H9 (cell line): ENCODE measurements at regions not wholly inside any gene's neighbourhood (a gene's known extent, or its start where the extent isn't known, plus 50 kb on each side); places are given as distances from the start of the nearest gene placed in this dataset.

ENCODE experiments used
- DNase-seq: peaks from one replicate; pipeline ENCODE4 v3.0.0-alpha.2; 2017
- H2AFZ ChIP-seq: one replicate; pipeline ENCODE4 v1.6.1; 2013; ENCODE audit warnings: mild to moderate bottlenecking, low read length, control low read depth, moderate library complexity
- H2AK5ac ChIP-seq: 2 replicates; pipeline ENCODE4 v1.6.1; 2013; ENCODE audit warnings: low read length, control low read depth, mixed read lengths; ENCODE audit not compliant: insufficient read length
- H2BK120ac ChIP-seq: one replicate; pipeline ENCODE4 v1.6.1; 2013; ENCODE audit warnings: low read depth, mild to moderate bottlenecking, low read length, control low read depth, inconsistent platforms; ENCODE audit not compliant: poor library complexity, severe bottlenecking
- H2BK12ac ChIP-seq: 2 replicates; pipeline ENCODE4 v1.6.1; 2013; ENCODE audit warnings: low read length, control low read depth, mixed read lengths, low read depth; ENCODE audit not compliant: insufficient read length
- H2BK15ac ChIP-seq: 2 replicates; pipeline ENCODE4 v1.6.1; 2013; ENCODE audit warnings: low read depth, low read length, control low read depth
- H2BK20ac ChIP-seq: one replicate; pipeline ENCODE4 v1.6.1; 2013; ENCODE audit warnings: low read depth, mild to moderate bottlenecking, low read length, control low read depth, inconsistent platforms; ENCODE audit not compliant: poor library complexity, severe bottlenecking
- H2BK5ac ChIP-seq: 2 replicates; pipeline ENCODE4 v1.6.1; 2013; ENCODE audit warnings: low read length, control low read depth, mixed read lengths; ENCODE audit not compliant: insufficient read length
- H3K14ac ChIP-seq: 2 replicates; pipeline ENCODE4 v1.6.1; 2013; ENCODE audit warnings: low read length, control low read depth; ENCODE audit not compliant: insufficient read depth
- H3K18ac ChIP-seq: 2 replicates; pipeline ENCODE4 v1.6.1; 2013; ENCODE audit warnings: low read depth, mild to moderate bottlenecking, mixed read lengths, low read length, control low read depth; ENCODE audit not compliant: insufficient read length
- H3K23ac ChIP-seq: 2 replicates; pipeline ENCODE4 v1.6.1; 2013; ENCODE audit warnings: low read length, control low read depth, mixed read lengths, low read depth; ENCODE audit not compliant: insufficient read length
- H3K23me2 ChIP-seq: 2 replicates; pipeline ENCODE4 v1.6.1; 2013; ENCODE audit warnings: low read depth, mild to moderate bottlenecking, mixed read lengths, low read length, control low read depth; ENCODE audit not compliant: insufficient read length, poor library complexity, severe bottlenecking
- H3K27ac ChIP-seq: 2 replicates; pipeline ENCODE4 v1.5.1; 2013; ENCODE audit warnings: low read length, control low read depth, mixed read lengths, low read depth; ENCODE audit not compliant: insufficient read length
- H3K27me3 ChIP-seq: 2 replicates; pipeline ENCODE4 v1.6.1; 2013; ENCODE audit warnings: low read length, control low read depth, inconsistent platforms; ENCODE audit not compliant: insufficient read depth
- H3K4ac ChIP-seq: 2 replicates; pipeline ENCODE4 v1.6.1; 2013; ENCODE audit warnings: low read depth, mild to moderate bottlenecking, control low read depth, inconsistent platforms, low read length, moderate library complexity
- H3K4me1 ChIP-seq: 2 replicates; pipeline ENCODE4 v1.6.1; 2013; ENCODE audit warnings: low read length, control low read depth, inconsistent platforms; ENCODE audit not compliant: insufficient read depth
- H3K4me2 ChIP-seq: 2 replicates; pipeline ENCODE4 v1.6.1; 2013; ENCODE audit warnings: low read length, control low read depth, mixed read lengths; ENCODE audit not compliant: insufficient read length, insufficient read depth
- H3K56ac ChIP-seq: 2 replicates; pipeline ENCODE4 v1.6.1; 2013; ENCODE audit warnings: low read depth, mild to moderate bottlenecking, mixed read lengths, low read length, control low read depth; ENCODE audit not compliant: insufficient read length
- H3K79me1 ChIP-seq: 2 replicates; pipeline ENCODE4 v1.6.1; 2013; ENCODE audit warnings: low read depth, mild to moderate bottlenecking, moderate library complexity, low read length, control low read depth, inconsistent platforms; ENCODE audit not compliant: insufficient read depth, poor library complexity, severe bottlenecking
- H3K79me2 ChIP-seq: 2 replicates; pipeline ENCODE4 v1.6.1; 2013; ENCODE audit warnings: low read length, control low read depth, inconsistent platforms; ENCODE audit not compliant: insufficient read depth
- H3K9ac ChIP-seq: 2 replicates; pipeline ENCODE4 v1.6.1; 2013; ENCODE audit warnings: low read length, control low read depth, mixed read lengths; ENCODE audit not compliant: insufficient read length; ENCODE audit errors: extremely low read depth
- H3K9me3 ChIP-seq: one replicate; pipeline ENCODE4 v1.6.1; 2013; ENCODE audit warnings: low read depth, low read length, inconsistent platforms; ENCODE audit not compliant: control insufficient read depth
- H3T11ph ChIP-seq: one replicate; pipeline ENCODE4 v1.6.1; 2013; ENCODE audit warnings: mild to moderate bottlenecking, low read length, control low read depth, inconsistent platforms
- H4K20me1 ChIP-seq: one replicate; pipeline ENCODE4 v1.6.1; 2013; ENCODE audit not compliant: control insufficient read depth, insufficient read length, insufficient read depth
- H4K5ac ChIP-seq: 2 replicates; pipeline ENCODE4 v1.6.1; 2013; ENCODE audit warnings: low read depth, mild to moderate bottlenecking, mixed read lengths, low read length, control low read depth; ENCODE audit not compliant: insufficient read length
- H4K8ac ChIP-seq: replicated peaks from 2 replicates; pipeline ENCODE4 v1.6.1; 2013; ENCODE audit warnings: low read length, control low read depth, mixed read lengths, low read depth; ENCODE audit not compliant: insufficient read length
- H4K91ac ChIP-seq: 2 replicates; pipeline ENCODE4 v1.6.1; 2013; ENCODE audit warnings: low read depth, mild to moderate bottlenecking, moderate library complexity, mixed read lengths, low read length, control low read depth; ENCODE audit not compliant: insufficient read length
- H3K27ac Mint-ChIP-seq, 3 experiments: 2 replicates in 2 of 3; 3 replicates in 1 of 3; pipeline ENCODE4 v1.8.0; 2020 to 2021; ENCODE audit warnings: mixed read lengths in 3 of 3, mild to moderate bottlenecking in 1 of 3, moderate library complexity in 1 of 3
- H3K27me3 Mint-ChIP-seq: 2 replicates; pipeline ENCODE4 v1.8.0; 2021; ENCODE audit warnings: low read depth, mild to moderate bottlenecking, moderate library complexity, mixed read lengths
- H3K36me3 Mint-ChIP-seq, 3 experiments: 2 replicates in 2 of 3; 3 replicates in 1 of 3; pipeline ENCODE4 v1.8.0; 2020 to 2021; ENCODE audit warnings: low read depth in 3 of 3, mixed read lengths in 3 of 3; ENCODE audit not compliant: insufficient read depth in 1 of 3
- H3K4me1 Mint-ChIP-seq, 2 experiments: 2 replicates each; pipeline ENCODE4 v1.8.0; 2020; ENCODE audit warnings: mixed read lengths in 2 of 2
- H3K4me3 Mint-ChIP-seq, 2 experiments: 2 replicates in 1 of 2; 3 replicates in 1 of 2; pipeline ENCODE4 v1.8.0; 2020 to 2021; ENCODE audit warnings: mild to moderate bottlenecking in 2 of 2, mixed read lengths in 2 of 2, moderate library complexity in 1 of 2
- H3K9me3 Mint-ChIP-seq, 2 experiments: 2 replicates in 1 of 2; 3 replicates in 1 of 2; pipeline ENCODE4 v1.8.0; 2020; ENCODE audit warnings: mild to moderate bottlenecking in 2 of 2, mixed read lengths in 2 of 2, moderate library complexity in 1 of 2
- CTCF ChIP-seq: fragments of 200-600 bp; sonication (generic); conservative IDR thresholded peaks from 3 replicates; pipeline ENCODE4 v1.8.0; 2021; ENCODE audit warnings: antibody characterized with exemption, mild to moderate bottlenecking
- WGBS: extraction: QIAGEN DNeasy Blood & Tissue Kit; methylation state at CpG from one replicate; pipeline ENCODE4 v1.1.7; 2013; ENCODE audit warnings: missing lambda C conversion rate, low lambda C conversion rate, mixed read lengths; ENCODE audit not compliant: insufficient read length; ENCODE audit errors: extremely low coverage; 5-methylcytosine and 5-hydroxymethylcytosine counted together

- H2BK20ac ChIP-seq = no peak overlapping the region
- H3K9me3 Mint-ChIP-seq = peaks cover 0 to 1% of the 10 kb centered on the region in 2 experiments; a peak in 3 of 5 replicates
- no peak overlapping the region for H4K5ac ChIP-seq
- H3K4me1 Mint-ChIP-seq = peaks cover 24 to 48% of the 10 kb centered on the region in 2 experiments
- H2BK12ac ChIP-seq = no peak overlapping the region
- no peak overlapping the region for H3K27ac Mint-ChIP-seq
- no peak for TF ChIP-seq CTCF
- 0 out of 2 replicates have a peak, but pooled peaks cover 4% of the 10 kb centered on the region for H3K4me1 ChIP-seq
- H2BK5ac ChIP-seq = no peak overlapping the region
- no peak overlapping the region for H3K9ac ChIP-seq
- no peak overlapping the region for H2AFZ ChIP-seq
- H3K9me3 ChIP-seq = no peaks in the 10 kb centered on the region
- no peak overlapping the region for H3K27ac ChIP-seq
- peaks cover 26% of the 10 kb centered on the region; the same call in 1 of the 2 replicates for H3K27me3 ChIP-seq
- no peak for DNase-seq
- H3K36me3 Mint-ChIP-seq = no peaks in the 10 kb centered on the region
- H4K91ac ChIP-seq = no peak overlapping the region
- no peak overlapping the region for H3K18ac ChIP-seq
- H2AK5ac ChIP-seq = no peak overlapping the region
- H4K20me1 ChIP-seq = no peaks in the 10 kb centered on the region
- H3K23me2 ChIP-seq = peaks cover 8% of the 10 kb centered on the region
- H3K4ac ChIP-seq = no peak overlapping the region
- H3K23ac ChIP-seq = no peak overlapping the region
- no peaks in the 10 kb centered on the region for H3K79me1 ChIP-seq
- WGBS = no CpG with 5 or more reads among the region's 8 CpGs
- no peak overlapping the region for H3T11ph ChIP-seq
- H3K56ac ChIP-seq = no peak overlapping the region
- H2BK120ac ChIP-seq = no peak overlapping the region
- no peak overlapping the region for H3K14ac ChIP-seq
- H3K27me3 Mint-ChIP-seq = peaks cover 65% of the 10 kb centered on the region
- H3K4me2 ChIP-seq = no peak overlapping the region
- H3K79me2 ChIP-seq = no peaks in the 10 kb centered on the region
- no peak overlapping the region for H3K4me3 Mint-ChIP-seq
- H2BK15ac ChIP-seq = no peak overlapping the region
- no peak overlapping the region for H4K8ac ChIP-seq
Observed at GRCh38 chr19:30231408-30232318, 140.5 kb upstream of the ZNF536 start.
